Right lung (tissue), 2 donors: ENCODE measurements at regions not wholly inside any gene's neighbourhood (a gene's known extent, or its start where the extent isn't known, plus 50 kb on each side); places are given as distances from the start of the nearest gene placed in this dataset.

Experiments
- DNase-seq, 2 donors: peaks; one replicate each; pipeline ENCODE4 v3.0.0-alpha.2; 2013

GRCh38 chr3:72327008-72327407 is 521.2 kb downstream of the SHQ1 start:
- DNase-seq, result no peak

GRCh38 chr3:72324253-72324811 is 523.9 kb downstream of the SHQ1 start:
- no peak for DNase-seq

GRCh38 chr3:72323773-72324172 is 524.5 kb downstream of the SHQ1 start:
- DNase-seq, result no peak

GRCh38 chr3:72322264-72322976 is 525.8 kb downstream of the SHQ1 start:
- DNase-seq, result no peak

- peak in 1 of 2 donors; percentile 56 for DNase-seq
Observed at GRCh38 chr3:72320955-72321303, 527.3 kb downstream of the SHQ1 start.

- DNase-seq, result no peak
Observed at GRCh38 chr3:72320095-72320954, 527.9 kb downstream of the SHQ1 start.

- DNase-seq, result no peak
Observed at GRCh38 chr3:72319194-72320094, 528.8 kb downstream of the SHQ1 start.

- DNase-seq, result no peak
Observed at GRCh38 chr3:72318504-72319193, 529.6 kb downstream of the SHQ1 start.

- no peak for DNase-seq
Observed at GRCh38 chr3:72317491-72317890, 530.8 kb downstream of the SHQ1 start.

- no peak for DNase-seq
Observed at GRCh38 chr3:72316501-72317279, 531.6 kb downstream of the SHQ1 start.

- DNase-seq, result no peak
Observed at GRCh38 chr3:72313308-72313707, 528.4 kb upstream of the PROK2 start.

GRCh38 chr3:72312339-72312738 is 527.4 kb upstream of the PROK2 start:
- no peak for DNase-seq

- DNase-seq, result no peak
Observed at GRCh38 chr3:72311425-72311824, 526.5 kb upstream of the PROK2 start.

GRCh38 chr3:72310419-72311380 is 525.8 kb upstream of the PROK2 start:
- DNase-seq, result peak; percentile 45 to 58

GRCh38 chr3:72309661-72310418 is 524.9 kb upstream of the PROK2 start:
- no peak for DNase-seq

GRCh38 chr3:72308641-72309040 is 523.7 kb upstream of the PROK2 start:
- DNase-seq, result no peak

GRCh38 chr3:72307438-72308115 is 522.6 kb upstream of the PROK2 start:
- DNase-seq, result no peak
